ENCODE measurements at regions not wholly inside any gene's neighbourhood (a gene's known extent, or its start where the extent isn't known, plus 50 kb on each side); places are given as distances from the start of the nearest gene placed in this dataset.

DNA sequence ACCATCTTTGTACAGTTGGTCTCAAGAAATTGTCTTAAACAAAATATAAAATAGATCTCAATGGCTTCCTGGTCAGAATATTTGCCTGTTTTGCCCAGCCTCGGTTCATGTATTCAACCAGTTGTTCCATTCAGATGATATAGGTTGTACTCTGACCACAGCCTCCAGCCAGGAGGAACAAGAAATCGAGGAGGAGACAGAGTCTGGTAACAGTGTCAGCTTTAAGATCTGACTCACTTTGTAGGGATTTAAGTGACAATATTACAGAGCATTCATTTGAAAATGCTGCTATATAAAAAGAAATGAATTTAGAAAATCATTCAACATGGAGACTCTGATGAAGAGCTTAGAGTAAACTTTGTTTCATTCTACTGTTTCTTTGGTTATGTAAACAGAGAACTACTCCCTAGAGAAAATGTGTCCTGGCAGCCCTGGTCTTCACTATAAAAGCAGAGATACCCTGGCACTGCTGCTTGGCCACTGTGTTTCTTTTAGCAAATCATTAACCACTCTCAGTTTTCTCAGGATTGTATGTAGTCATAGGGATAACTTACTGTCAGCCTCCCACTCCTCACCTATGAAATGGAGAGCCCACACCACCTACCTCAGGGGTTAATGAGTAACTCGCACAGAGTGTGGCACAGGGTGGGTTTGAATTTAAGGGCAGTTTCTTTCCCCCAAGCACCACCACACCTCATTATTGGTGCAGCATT is 53.5 kb downstream of the PAGE2 start:
- intact Hi-C loops (cut with micrococcal nuclease) = no loop called here

DNA sequence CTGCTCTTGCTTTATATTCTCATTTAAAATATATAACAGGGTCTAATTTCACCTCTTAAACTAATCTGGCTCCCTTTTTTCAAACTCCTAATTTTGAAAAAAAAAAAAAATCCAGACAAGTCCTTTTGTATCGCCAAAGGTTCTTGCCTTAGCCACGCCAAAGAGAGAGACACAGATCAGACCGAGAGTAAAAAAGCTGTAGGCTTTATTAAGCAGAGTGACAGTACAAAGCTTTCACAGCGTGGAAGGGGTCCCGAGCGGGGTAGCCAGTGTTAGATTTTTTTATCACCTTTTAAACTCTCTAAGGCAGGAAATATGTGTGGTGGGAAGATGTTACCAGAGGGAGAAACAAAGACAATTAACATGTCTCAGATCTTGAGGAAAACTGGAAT is 54.1 kb downstream of the PAGE2 start:
- intact Hi-C loops (cut with micrococcal nuclease) = no loop called here

DNA sequence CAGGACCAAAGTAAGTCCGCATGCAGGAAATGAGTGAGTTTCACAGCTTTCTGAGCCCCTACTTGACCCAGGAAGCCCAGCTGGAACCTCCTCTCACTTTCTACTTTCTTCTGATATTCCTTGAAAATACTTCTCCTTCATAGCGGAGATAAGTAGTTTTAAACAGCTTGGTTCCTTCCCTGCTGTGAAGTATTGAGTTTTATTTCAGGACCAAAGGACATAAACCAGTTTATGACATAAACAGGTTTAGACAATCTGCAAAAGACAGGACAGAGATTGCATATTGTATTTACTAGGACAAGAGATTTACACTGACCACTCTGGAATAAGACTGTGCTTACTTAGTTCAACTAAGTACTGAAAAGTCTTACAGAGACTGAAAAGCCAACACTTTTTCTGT is 54.8 kb downstream of the PAGE2 start:
- intact Hi-C loops (cut with micrococcal nuclease) = no loop called here

DNA sequence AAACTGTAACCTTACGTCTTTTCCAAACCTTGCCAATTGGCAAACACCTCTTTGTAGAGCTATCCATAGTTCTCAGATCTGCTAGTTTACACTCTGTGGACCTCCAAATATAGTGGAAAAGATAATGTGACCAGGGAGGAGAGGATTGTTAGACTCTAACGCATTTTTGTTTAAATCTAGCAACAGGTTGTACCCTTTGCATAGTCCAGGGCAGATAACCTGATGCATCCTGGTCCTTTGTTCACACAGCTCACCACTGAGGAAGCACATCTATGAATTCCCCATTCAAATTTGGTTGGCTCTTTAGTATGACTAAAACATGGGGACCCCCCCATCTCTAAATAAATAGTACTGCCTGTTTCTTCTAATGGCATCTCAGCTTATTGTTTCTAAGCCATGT is 55.9 kb downstream of the PAGE2 start:
- intact Hi-C loops (cut with micrococcal nuclease) = no loop called here

DNA sequence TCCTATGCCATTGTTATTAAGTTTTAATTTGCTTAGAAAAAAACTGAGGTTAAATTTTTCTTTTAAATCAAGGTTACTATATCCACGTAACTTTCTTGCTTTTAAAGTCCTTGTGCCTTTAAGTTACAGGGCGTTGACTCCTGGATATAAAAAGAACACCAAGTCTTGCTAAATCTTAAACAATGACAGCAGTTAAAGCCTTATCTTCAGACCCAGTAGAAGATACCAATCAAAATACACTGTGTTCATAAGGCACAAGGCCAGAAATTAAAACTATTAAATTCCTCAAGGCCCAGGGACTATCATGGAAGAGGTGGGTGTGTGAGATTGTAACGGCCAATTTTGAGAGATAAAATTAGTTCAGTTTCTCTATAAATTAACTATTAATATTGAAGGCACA is 60.4 kb downstream of the PAGE2 start:
- intact Hi-C loops (cut with micrococcal nuclease) = no loop called here

DNA sequence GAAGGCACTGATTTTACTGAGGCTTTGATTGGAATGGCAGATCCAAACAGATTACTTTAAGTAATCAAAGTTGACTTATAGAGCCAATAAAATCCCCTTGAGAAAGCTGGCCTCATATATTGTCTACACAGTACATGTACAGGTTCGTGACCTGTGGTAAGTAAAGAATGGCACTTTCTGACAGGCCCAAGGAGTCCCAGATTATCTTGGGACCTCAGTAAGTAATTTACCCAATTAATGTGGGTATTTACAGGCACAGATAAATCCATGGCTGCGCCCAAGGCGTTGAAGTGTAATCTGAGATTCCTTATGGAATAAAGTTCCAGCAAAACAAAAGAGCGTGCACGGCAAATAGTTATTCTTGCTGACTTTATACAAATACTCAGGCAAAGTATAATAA is 62.4 kb downstream of the PAGE2 start:
- intact Hi-C loops (cut with micrococcal nuclease) = no loop called here

DNA sequence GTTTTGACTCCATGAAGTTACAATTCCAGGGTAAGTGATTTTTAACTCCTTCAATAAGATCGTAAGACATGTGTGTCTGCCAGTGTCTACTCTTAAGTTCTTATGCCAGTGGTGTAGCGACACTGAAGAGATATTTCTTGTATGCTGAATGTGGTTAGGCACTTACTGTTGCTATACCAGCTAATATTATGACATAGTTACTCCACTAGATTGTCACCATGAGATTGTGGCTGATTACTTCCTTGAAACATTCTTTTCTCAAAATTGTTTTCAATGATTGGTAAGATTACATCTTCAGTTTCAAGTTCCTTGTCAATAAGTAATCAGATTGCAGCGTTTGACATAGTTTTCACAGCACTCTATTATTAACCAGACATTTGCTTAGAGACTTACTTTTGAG is 60.6 kb upstream of the PAGE5 start:
- intact Hi-C loops (cut with micrococcal nuclease) = no loop called here

DNA sequence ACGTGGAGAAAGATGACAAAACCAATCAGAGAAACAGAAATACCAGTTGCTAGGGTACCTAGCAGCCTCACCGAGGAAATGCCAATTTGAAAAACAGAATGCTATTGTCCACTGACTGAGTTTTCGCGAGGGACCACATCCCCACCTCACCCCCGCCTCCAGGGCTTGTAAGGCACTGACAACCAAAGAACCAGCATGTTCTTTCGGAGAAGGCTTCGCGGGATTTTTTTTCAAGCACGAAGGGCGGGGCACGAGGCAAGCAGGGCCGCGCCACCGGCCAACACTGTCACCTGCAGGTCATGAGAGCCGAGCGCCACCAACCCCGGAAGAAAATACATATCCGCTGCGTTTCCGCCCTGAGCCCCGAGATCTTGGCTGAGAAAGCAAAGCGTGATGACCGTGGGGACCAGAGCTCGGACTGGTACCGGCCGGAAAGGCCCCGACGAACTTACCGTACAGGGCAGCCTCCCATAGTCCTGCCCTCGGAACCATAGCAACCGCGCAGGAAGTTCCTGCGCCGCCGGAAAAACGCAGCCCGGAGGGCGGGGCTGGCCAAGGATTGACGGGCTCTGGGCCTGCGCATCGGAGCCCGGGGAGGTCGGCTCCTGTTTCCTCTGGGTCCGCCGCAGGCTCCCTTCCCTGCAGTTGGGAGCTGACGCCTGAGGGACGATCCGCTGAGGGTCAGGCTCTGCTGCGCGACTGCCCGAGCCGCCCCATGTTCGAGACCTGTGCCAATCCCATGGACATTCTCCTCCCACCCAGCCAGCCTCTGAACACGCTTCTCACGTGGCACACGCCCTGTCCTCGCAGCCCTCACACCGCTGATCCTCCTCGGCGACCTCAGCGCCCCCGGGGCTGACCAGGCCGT is 59.2 kb upstream of the PAGE5 start:
- intact Hi-C loops (cut with micrococcal nuclease) = loop anchor here (1.0 to 10.0 kb wide), 19 partner anchors 26 to 1936 kb away; partner anchors contain the start of genes APEX2, FAM120C, GNL3L and HUWE1

DNA sequence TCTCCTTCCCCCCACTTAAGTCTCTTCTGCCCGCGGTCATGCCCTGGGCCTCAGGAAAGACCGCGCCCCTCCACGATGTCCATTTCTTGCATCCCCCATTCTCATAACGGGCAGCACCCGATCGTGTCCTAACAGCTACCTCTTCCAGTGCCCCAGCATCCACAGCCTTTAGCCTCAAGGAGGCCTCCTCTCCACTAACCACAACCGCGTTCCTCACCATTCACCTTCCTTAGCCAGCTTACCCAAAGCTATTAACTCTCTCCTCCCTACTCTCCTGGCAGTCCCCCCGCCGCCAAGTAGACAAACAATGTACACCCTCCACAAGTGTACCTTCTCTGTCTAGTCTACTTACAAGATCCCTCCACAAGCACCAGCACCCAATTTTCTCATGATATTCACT is 58.6 kb upstream of the PAGE5 start:
- intact Hi-C loops (cut with micrococcal nuclease) = loop anchor here (1.0 to 10.0 kb wide), 14 partner anchors 161 to 1937 kb away; partner anchors contain the start of genes APEX2, FAM120C, GNL3L and HUWE1

DNA sequence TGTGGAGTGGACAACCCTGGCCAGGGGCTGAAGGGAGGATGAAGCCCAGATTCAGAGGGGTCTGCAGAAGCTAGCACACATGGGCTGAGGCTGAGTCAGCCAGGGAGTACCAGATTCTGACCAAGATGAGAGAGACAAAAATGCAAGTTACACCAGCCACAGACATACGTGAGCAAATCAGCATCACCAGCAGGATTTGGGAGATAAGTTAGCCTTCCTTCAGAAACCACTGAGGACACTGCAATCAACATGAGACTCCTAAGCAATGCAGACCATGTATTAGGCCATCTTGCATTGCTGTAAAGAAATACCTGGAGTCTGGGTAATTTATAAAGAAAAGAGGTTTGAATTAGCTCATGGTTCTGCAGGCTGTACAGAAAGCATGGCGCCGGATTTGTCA is 57.0 kb upstream of the PAGE5 start:
- intact Hi-C loops (cut with micrococcal nuclease) = loop anchor here (5.0 to 10.0 kb wide), 3 partner anchors 241 to 1938 kb away; partner anchors contain the start of genes KDM5C, TRO and WNK3

DNA sequence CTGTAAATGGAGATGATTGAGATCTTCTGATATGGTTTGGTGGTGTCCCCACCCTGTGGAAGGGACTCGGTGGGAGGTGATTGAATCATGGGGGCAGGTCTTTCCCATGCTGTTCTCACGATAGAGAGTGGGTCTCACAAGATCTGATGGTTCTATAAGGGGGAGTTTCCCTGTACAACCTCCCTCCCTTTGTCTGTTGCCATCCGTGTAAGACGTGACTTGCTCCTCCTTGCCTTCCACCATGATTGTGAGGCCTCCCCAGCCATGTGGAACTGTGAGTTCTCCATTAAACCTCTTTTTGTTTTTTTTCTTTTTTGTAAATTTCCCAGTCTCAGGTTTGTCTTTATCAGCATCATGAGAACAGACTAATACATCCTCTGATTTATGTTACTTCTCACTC is 55.1 kb upstream of the PAGE5 start:
- intact Hi-C loops (cut with micrococcal nuclease) = loop anchor here (10.0 kb wide), 1 partner anchor 1940 kb away; the partner anchor contains the start of gene KDM5C

DNA sequence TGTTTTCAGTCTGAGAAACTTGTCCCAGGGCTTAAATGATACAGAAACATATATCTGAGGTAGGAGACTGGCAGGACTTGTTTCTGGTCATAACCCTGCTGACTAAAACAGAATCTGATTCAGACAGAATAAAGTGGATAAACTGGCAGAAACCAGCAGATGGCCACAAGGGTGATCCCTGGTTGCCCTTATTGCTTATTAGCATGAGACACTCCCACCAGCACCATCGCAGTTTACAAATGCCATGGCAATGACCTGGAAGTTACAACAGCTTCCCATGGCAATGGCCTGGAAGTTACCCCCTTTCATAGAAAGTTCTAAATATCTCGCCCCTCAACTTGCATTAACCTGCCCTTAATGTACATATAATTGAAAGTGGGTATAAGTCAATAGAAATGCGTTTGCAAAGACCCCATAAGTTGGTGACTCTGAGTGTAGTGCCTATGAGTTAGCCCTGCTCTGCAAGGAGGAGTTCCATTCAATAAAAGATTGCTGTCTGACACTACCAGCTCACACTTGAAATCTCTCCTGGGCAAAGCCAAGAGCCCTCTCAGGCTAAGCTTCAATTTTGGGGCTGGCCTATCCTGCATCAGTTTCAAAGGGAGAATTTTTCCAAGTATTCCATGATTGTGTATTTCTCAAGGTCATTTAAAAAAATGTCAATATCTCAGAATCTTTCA is 52.9 kb upstream of the PAGE5 start:
- intact Hi-C loops (cut with micrococcal nuclease) = loop anchor here (10.0 kb wide), 1 partner anchor 1942 kb away; the partner anchor contains the start of gene KDM5C

DNA sequence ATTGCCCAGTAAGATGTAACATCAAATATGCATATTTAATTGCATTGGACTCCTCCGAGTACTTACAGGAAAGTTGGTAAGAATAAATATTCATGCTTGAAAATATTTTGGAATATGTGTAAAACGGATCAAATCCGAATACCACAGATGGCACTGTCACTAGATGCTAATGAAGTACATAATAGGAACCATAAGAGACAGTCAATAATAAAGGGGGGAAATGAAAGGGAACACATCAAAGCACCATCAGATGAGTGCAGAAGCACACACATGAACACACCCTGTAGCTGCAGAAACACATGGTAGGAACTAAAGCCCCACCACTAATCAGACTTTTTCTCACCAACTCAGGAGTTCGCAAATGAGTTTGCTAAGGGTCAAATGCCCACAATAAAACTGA is 52.2 kb upstream of the PAGE5 start:
- intact Hi-C loops (cut with micrococcal nuclease) = loop anchor here (10.0 kb wide), 1 partner anchor 1943 kb away; the partner anchor contains the start of gene KDM5C

DNA sequence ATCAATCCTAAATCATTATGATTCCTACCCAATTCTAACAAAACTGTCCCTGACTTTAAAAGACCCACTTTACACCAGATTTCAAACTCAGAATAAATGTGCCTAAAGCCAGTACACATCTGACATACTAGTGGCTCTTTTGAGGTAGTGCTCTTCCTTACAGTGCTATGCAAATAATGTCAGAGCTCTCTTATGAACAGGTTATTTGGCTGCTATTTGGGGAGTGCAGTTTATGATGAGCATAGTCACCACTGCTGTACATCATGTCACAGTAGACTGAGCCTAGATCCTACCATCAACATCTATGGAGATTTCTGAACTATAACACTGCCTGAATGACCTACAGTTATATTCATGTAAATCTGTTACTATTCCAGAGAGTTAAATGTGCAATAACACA is 50.4 kb upstream of the PAGE5 start:
- intact Hi-C loops (cut with micrococcal nuclease) = loop anchor here (10.0 kb wide), 1 partner anchor 1945 kb away; the partner anchor contains the start of gene KDM5C

Data from T-helper 1 cell treated with Interleukin-12 subunit alpha and Interleukin-12 subunit beta and Interleukin-4 antibody, amounts not matched to agents 30 ng/mL and 1 ng/mL, for 36 hours (primary cell).